ENCODE measurements at regions not wholly inside any gene's neighbourhood (a gene's known extent, or its start where the extent isn't known, plus 50 kb on each side); places are given as distances from the start of the nearest gene placed in this dataset.

- no peak for DNase-seq (ENCODE audit: low read depth in 1 of 2, low spot score in 2 of 2)
- no peak overlapping the region for H2AK5ac ChIP-seq (ENCODE audit: low read depth, low read length)
- no peaks in the 10 kb centered on the region for H3K27me3 ChIP-seq (replicated peaks in 1 of 4; ENCODE audit: control insufficient read depth in 3 of 4, extremely low read depth in 1 of 4, insufficient read depth in 3 of 4, low read length in 3 of 4)
- H3K23me2 ChIP-seq (ENCODE audit: low read depth, low read length) = no peaks in the 10 kb centered on the region; the same call in 1 of the 2 replicates
- H2BK12ac ChIP-seq (ENCODE audit: low read depth, low read length) = no peak overlapping the region
- no peak overlapping the region for H4K91ac ChIP-seq (replicated peaks; ENCODE audit: insufficient read length, low read length)
- H2AFZ ChIP-seq (ENCODE audit: low read length) = no peak overlapping the region
- no peak for FAIRE-seq
- no peak overlapping the region for H4K5ac ChIP-seq (ENCODE audit: insufficient read length, low read depth, low read length)
- no peak overlapping the region for H3K56ac ChIP-seq (replicated peaks; ENCODE audit: insufficient read length, low read depth, low read length)
- H3K4ac ChIP-seq (replicated peaks; ENCODE audit: insufficient read length, low read depth, low read length) = no peak overlapping the region
- POLR2A ChIA-PET (ENCODE audit: partially characterized antibody) = no interaction called here
- CTCF ChIA-PET (ENCODE audit: partially characterized antibody) = interaction anchor here (0.9 kb wide), 1 partner anchor 43 kb away, joined by 3 read pairs; no protein-coding TSS in a partner anchor
- no peaks in the 10 kb centered on the region for H3K79me1 ChIP-seq (ENCODE audit: low read depth, low read length)
- 91% methylated on average over 3 of the region's 3 CpGs; no CpG with 5 or more reads in 1 of the 2 experiments for WGBS, 2 experiments (ENCODE audit: extremely low coverage in 1 of 2, insufficient coverage in 1 of 2, insufficient read length in 1 of 2, insufficient replicate concordance in 2 of 2, low coverage in 1 of 2, low lambda C conversion rate in 2 of 2, missing lambda C conversion rate in 1 of 2)
- no peaks in the 10 kb centered on the region for H3K36me3 ChIP-seq (ENCODE audit: control insufficient read depth in 2 of 4, insufficient read depth in 4 of 4, low read length in 3 of 4)
- H2BK15ac ChIP-seq (ENCODE audit: low read length) = no peak overlapping the region
- H4K8ac ChIP-seq (ENCODE audit: extremely low read depth, insufficient read depth, low read length) = no peak overlapping the region
- no peak overlapping the region for H2BK120ac ChIP-seq (replicated peaks; ENCODE audit: low read depth, low read length)
- no peaks in the 10 kb centered on the region for H3K9me3 ChIP-seq (ENCODE audit: insufficient read depth in 2 of 2, low read depth in 1 of 2, low read length in 1 of 2)
- no peak overlapping the region for H3K23ac ChIP-seq (ENCODE audit: insufficient read length)
- no peaks in the 10 kb centered on the region for H3K79me2 ChIP-seq (ENCODE audit: control insufficient read depth in 1 of 2, insufficient read depth in 2 of 2, low read length in 2 of 2)
- H3K18ac ChIP-seq (ENCODE audit: extremely low read depth, low read length) = no peak overlapping the region
- no peak overlapping the region for H3K27ac ChIP-seq (ENCODE audit: low read depth, low read length)
- H2BK20ac ChIP-seq (ENCODE audit: low read length) = no peak overlapping the region
- H4K20me1 ChIP-seq (replicated peaks in 1 of 2; ENCODE audit: control insufficient read depth in 1 of 2, insufficient read depth in 2 of 2, low read length in 2 of 2) = no peaks in the 10 kb centered on the region
- H3K4me3 ChIP-seq (ENCODE audit: extremely low read depth in 1 of 4, insufficient read depth in 2 of 4, low read depth in 3 of 4, low read length in 4 of 4) = no peak overlapping the region
- H3K4me2 ChIP-seq (ENCODE audit: insufficient read depth in 1 of 2, low read depth in 2 of 2, low read length in 2 of 2) = no peak overlapping the region
- H3K4me1 ChIP-seq (replicated peaks in 1 of 4; ENCODE audit: control insufficient read depth in 3 of 4, insufficient read depth in 4 of 4, low read length in 3 of 4) = peaks cover 0 to 3% (median 1%) of the 10 kb centered on the region in 4 experiments; a peak in 1 of 7 replicates
- no peak overlapping the region for H3K9ac ChIP-seq (replicated peaks in 1 of 4; ENCODE audit: extremely low read depth in 1 of 4, low read depth in 3 of 4, low read length in 3 of 4)
- no peak overlapping the region for H3K14ac ChIP-seq (ENCODE audit: insufficient read length)
- H2BK5ac ChIP-seq (ENCODE audit: low read depth, low read length) = no peak overlapping the region
- TF ChIP-seq JUN (IDR thresholded peaks at IDR 0.05; ENCODE audit: low read depth, low read length) (no peak), TAF1 (IDR thresholded peaks at IDR 0.05; ENCODE audit: low read depth, low read length) (no peak), TEAD4 (IDR thresholded peaks at IDR 0.05; ENCODE audit: low read depth, low read length) (no peak), SIRT6 (IDR thresholded peaks at IDR 0.05; ENCODE audit: low read length) (no peak), SP1 (IDR thresholded peaks at IDR 0.05; ENCODE audit: low read depth, low read length) (no peak), CTBP2 (IDR thresholded peaks at IDR 0.05; ENCODE audit: borderline replicate concordance, insufficient read depth, insufficient read length, low read length) (no peak), TCF12 (IDR thresholded peaks at IDR 0.05; ENCODE audit: low read depth, low read length) (no peak), RNF2 (IDR thresholded peaks at IDR 0.05; ENCODE audit: borderline replicate concordance, low read depth, low read length, missing control alignments, poor library complexity, severe bottlenecking) (no peak), CEBPB (IDR thresholded peaks at IDR 0.05; ENCODE audit: low read depth, low read length) (no peak), RXRA (IDR thresholded peaks at IDR 0.05; ENCODE audit: insufficient read depth, low read depth, low read length) (no peak), GABPA (IDR thresholded peaks at IDR 0.05; ENCODE audit: borderline replicate concordance, insufficient read depth, low read length) (no peak), EZH2 (IDR thresholded peaks at IDR 0.05; ENCODE audit: low read depth, low read length, severe bottlenecking) (no peak), HDAC6 (IDR thresholded peaks at IDR 0.05; ENCODE audit: low read depth, low read length) (no peak), KDM5A (IDR thresholded peaks at IDR 0.05; ENCODE audit: low read length) (no peak), RAD21 (IDR thresholded peaks at IDR 0.05 in 1 of 2, conservative IDR thresholded peaks at IDR 0.05 in 1 of 2; ENCODE audit: low read depth in 2 of 2, low read length in 2 of 2) (no peak)
Measured at GRCh38 chr2:18476484-18476883, 84.0 kb downstream of the RDH14 start.
